Panc1 (cell line): ENCODE measurements at regions not wholly inside any gene's neighbourhood (a gene's known extent, or its start where the extent isn't known, plus 50 kb on each side); places are given as distances from the start of the nearest gene placed in this dataset.

Experiments
- ATAC-seq: fragments of 200-7000 bp; cut with Tn5 transposase; 2 replicates; pipeline ENCODE4 v1.9.1; 2020; ENCODE audit warnings: mild to moderate bottlenecking, moderate library complexity
- BruUV-seq: library from RNA; stranded (reverse); fragments of 400-500 nt; replicated peaks from 2 replicates; lab custom pipeline; 2021; lab: Mats Ljungman, UMichigan
- CTCF ChIA-PET: fragments of 300-600 bp; sonication (Branson Sonifier 250); formaldehyde crosslinking; loops from one replicate; lab custom pipeline; 2022; ENCODE audit warnings: antibody characterized with exemption; lab: Charles Lee
- POLR2A ChIA-PET: fragments of 300-600 bp; sonication (Branson Sonifier 250); formaldehyde crosslinking; loops from one replicate; lab custom pipeline; 2022; ENCODE audit warnings: antibody characterized with exemption; lab: Charles Lee
- DNase-seq: peaks from one replicate; pipeline ENCODE4 v3.0.0-alpha.2; 2010; ENCODE audit warnings: low read depth, low spot score
- H3K27ac ChIP-seq: 2 replicates; pipeline ENCODE4 v1.5.1; 2011; ENCODE audit warnings: mild to moderate bottlenecking, low read length, inconsistent platforms
- H3K27me3 ChIP-seq: fragments of 200-500 bp; sonication (Bioruptor generic); 2 replicates; pipeline ENCODE4 v1.6.0; 2014; ENCODE audit warnings: low read length, inconsistent platforms; ENCODE audit not compliant: control insufficient read depth, insufficient read depth
- H3K36me3 ChIP-seq: fragments of 200-500 bp; sonication (Bioruptor generic); 2 replicates; pipeline ENCODE4 v1.5.1; 2014; ENCODE audit warnings: inconsistent platforms, mild to moderate bottlenecking, low read length, moderate library complexity; ENCODE audit not compliant: control insufficient read depth, insufficient read depth
- H3K4me1 ChIP-seq: 2 replicates; pipeline ENCODE4 v1.5.1; 2011; ENCODE audit warnings: inconsistent platforms, mild to moderate bottlenecking, low read length, moderate library complexity; ENCODE audit not compliant: control insufficient read depth, insufficient read depth
- H3K4me3 ChIP-seq, 2 experiments: 2 replicates each; pipeline ENCODE4 v1.5.1; 2011 to 2012; ENCODE audit warnings: low read depth in 2 of 2, low read length in 2 of 2, mild to moderate bottlenecking in 2 of 2, inconsistent platforms in 1 of 2, moderate library complexity in 1 of 2
- H3K9me3 ChIP-seq: fragments of 200-500 bp; sonication (Bioruptor generic); 2 replicates; pipeline ENCODE4 v1.5.1; 2014; ENCODE audit warnings: low read depth, mild to moderate bottlenecking, inconsistent platforms, low read length, moderate library complexity; ENCODE audit not compliant: control insufficient read depth, insufficient read depth
- POLR2AphosphoS5 ChIP-seq: IDR thresholded peaks from 2 replicates; pipeline ENCODE4 v1.6.1; 2012; ENCODE audit warnings: mild to moderate bottlenecking, low read depth, low read length, moderate library complexity
- SIN3A ChIP-seq: IDR thresholded peaks from 2 replicates; pipeline ENCODE4 v1.6.1; 2012; ENCODE audit warnings: low read depth, mild to moderate bottlenecking, low read length, moderate library complexity, borderline replicate concordance; ENCODE audit not compliant: insufficient read depth
- TCF7L2 ChIP-seq: IDR thresholded peaks from 2 replicates; pipeline ENCODE4 v1.6.1; 2011; ENCODE audit warnings: mild to moderate bottlenecking, low read depth, low read length, inconsistent platforms
- in situ Hi-C: cut with HindIII; loops from 2 replicates; pipeline ENCODE4 v1.10.0; 2016; ENCODE audit warnings: low sequenced_read_pairs, low pct_unique_long_range_greater_than_20kb
- intact Hi-C: fragments of 100-400 bp; cut with micrococcal nuclease; formaldehyde crosslinking; loops from one replicate; pipeline ENCODE4 v1.10.0; 2022; ENCODE audit not compliant: unreplicated experiment
- TF ChIP-seq, protein P1 (sequence below): fragments of 450-650 bp; IDR thresholded peaks from 2 replicates; pipeline ENCODE4 v1.5.1; 2017; ENCODE audit warnings: mild to moderate bottlenecking
- TF ChIP-seq, protein P2 (sequence below), 2 experiments: IDR thresholded peaks; 2 replicates each; pipeline ENCODE4 v1.6.1; 2011 to 2012; ENCODE audit warnings: low read depth in 2 of 2, control low read depth in 1 of 2, low read length in 1 of 2, mild to moderate bottlenecking in 1 of 2, moderate library complexity in 1 of 2; ENCODE audit not compliant: insufficient read depth in 1 of 2

DNA sequence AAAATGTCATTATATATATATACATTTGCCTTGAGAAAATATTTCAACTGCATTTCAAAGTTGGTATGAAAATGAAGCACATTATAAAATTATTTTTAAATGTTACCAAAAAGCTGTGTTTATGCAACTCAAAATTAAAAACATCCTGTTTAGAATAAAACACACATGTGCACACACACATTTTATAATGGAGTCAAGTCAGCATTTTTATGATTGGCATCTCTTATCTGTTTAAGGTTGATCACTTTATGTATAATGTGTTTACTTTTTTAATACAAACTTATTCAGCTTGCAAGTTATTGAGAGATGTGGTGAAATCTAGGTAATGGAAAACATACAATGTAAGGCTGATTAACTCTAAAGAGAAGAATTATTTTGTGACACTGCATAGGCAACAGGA lies 80.4 kb downstream of the IFI44 start:
- H3K27ac ChIP-seq: no peak overlapping the region
- ATAC-seq: no peak
- in situ Hi-C loops (no loop called here), intact Hi-C loops (no loop called here)
- no TSS peak for BruUV-seq
- no peaks in the 10 kb centered on the region for H3K9me3 ChIP-seq
- POLR2A ChIA-PET: no interaction called here
- no peak overlapping the region for H3K4me3 ChIP-seq
- no peaks in the 10 kb centered on the region for H3K36me3 ChIP-seq
- H3K4me1 ChIP-seq: no peaks in the 10 kb centered on the region
- CTCF ChIA-PET: no interaction called here
- no peak for DNase-seq
- H3K27me3 ChIP-seq: no peaks in the 10 kb centered on the region
- TF ChIP-seq SIN3A (no peak), POLR2AphosphoS5 (no peak), TCF7L2 (no peak)
- TF ChIP-seq, protein P1, sequence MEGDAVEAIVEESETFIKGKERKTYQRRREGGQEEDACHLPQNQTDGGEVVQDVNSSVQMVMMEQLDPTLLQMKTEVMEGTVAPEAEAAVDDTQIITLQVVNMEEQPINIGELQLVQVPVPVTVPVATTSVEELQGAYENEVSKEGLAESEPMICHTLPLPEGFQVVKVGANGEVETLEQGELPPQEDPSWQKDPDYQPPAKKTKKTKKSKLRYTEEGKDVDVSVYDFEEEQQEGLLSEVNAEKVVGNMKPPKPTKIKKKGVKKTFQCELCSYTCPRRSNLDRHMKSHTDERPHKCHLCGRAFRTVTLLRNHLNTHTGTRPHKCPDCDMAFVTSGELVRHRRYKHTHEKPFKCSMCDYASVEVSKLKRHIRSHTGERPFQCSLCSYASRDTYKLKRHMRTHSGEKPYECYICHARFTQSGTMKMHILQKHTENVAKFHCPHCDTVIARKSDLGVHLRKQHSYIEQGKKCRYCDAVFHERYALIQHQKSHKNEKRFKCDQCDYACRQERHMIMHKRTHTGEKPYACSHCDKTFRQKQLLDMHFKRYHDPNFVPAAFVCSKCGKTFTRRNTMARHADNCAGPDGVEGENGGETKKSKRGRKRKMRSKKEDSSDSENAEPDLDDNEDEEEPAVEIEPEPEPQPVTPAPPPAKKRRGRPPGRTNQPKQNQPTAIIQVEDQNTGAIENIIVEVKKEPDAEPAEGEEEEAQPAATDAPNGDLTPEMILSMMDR: no peak
- TF ChIP-seq, protein P2, sequence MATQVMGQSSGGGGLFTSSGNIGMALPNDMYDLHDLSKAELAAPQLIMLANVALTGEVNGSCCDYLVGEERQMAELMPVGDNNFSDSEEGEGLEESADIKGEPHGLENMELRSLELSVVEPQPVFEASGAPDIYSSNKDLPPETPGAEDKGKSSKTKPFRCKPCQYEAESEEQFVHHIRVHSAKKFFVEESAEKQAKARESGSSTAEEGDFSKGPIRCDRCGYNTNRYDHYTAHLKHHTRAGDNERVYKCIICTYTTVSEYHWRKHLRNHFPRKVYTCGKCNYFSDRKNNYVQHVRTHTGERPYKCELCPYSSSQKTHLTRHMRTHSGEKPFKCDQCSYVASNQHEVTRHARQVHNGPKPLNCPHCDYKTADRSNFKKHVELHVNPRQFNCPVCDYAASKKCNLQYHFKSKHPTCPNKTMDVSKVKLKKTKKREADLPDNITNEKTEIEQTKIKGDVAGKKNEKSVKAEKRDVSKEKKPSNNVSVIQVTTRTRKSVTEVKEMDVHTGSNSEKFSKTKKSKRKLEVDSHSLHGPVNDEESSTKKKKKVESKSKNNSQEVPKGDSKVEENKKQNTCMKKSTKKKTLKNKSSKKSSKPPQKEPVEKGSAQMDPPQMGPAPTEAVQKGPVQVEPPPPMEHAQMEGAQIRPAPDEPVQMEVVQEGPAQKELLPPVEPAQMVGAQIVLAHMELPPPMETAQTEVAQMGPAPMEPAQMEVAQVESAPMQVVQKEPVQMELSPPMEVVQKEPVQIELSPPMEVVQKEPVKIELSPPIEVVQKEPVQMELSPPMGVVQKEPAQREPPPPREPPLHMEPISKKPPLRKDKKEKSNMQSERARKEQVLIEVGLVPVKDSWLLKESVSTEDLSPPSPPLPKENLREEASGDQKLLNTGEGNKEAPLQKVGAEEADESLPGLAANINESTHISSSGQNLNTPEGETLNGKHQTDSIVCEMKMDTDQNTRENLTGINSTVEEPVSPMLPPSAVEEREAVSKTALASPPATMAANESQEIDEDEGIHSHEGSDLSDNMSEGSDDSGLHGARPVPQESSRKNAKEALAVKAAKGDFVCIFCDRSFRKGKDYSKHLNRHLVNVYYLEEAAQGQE (IDR thresholded peaks at IDR 0.05; ENCODE audit: insufficient read depth in 1 of 2, low read depth in 2 of 2, low read length in 1 of 2): no peak

DNA sequence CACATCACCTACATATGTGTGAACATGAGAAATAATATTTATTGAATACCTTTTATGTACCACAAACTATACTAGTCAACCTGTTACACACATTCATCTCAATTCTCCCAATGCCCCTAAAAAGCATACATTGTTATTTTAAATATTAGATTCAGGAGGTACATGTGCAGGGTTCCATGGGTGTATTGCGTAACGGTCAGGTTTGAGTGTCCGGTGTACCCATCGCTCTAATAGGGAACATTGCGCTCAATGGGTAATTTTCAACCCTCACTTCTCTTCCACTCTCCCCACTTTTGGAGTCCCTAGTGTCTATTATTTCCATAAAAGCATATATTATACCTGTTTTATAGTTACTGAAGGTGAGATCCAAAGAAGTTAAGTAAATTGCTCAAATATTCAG lies 82.0 kb downstream of the IFI44 start:
- no peak overlapping the region for H3K27ac ChIP-seq
- TF ChIP-seq, protein P2 (IDR thresholded peaks at IDR 0.05; ENCODE audit: insufficient read depth in 1 of 2, low read depth in 2 of 2, low read length in 1 of 2): no peak
- TF ChIP-seq TCF7L2 (no peak), POLR2AphosphoS5 (no peak), SIN3A (no peak)
- TF ChIP-seq, protein P1: no peak
- no peak for ATAC-seq
- no peak overlapping the region for H3K4me3 ChIP-seq
- in situ Hi-C loops (no loop called here), intact Hi-C loops (no loop called here)
- H3K9me3 ChIP-seq: no peaks in the 10 kb centered on the region
- no TSS peak for BruUV-seq
- H3K36me3 ChIP-seq: no peaks in the 10 kb centered on the region
- DNase-seq: no peak
- POLR2A ChIA-PET: no interaction called here
- no peaks in the 10 kb centered on the region for H3K27me3 ChIP-seq
- no peaks in the 10 kb centered on the region for H3K4me1 ChIP-seq
- CTCF ChIA-PET: no interaction called here
